WTC11 (cell line): ENCODE measurements at regions not wholly inside any gene's neighbourhood (a gene's known extent, or its start where the extent isn't known, plus 50 kb on each side); places are given as distances from the start of the nearest gene placed in this dataset.

ENCODE experiments used
- GTF2I ChIP-seq: fragments of 250-450 bp; sonication (Bioruptor Pico); conservative IDR thresholded peaks from 2 replicates; pipeline ENCODE4 v1.4.0; 2021; ENCODE audit warnings: mild to moderate bottlenecking
- TF ChIP-seq, protein P1 (sequence below): fragments of 200-600 bp; IDR thresholded peaks from 2 replicates; pipeline ENCODE4 v1.8.0; 2022; ENCODE audit warnings: antibody characterized with exemption

DNA sequence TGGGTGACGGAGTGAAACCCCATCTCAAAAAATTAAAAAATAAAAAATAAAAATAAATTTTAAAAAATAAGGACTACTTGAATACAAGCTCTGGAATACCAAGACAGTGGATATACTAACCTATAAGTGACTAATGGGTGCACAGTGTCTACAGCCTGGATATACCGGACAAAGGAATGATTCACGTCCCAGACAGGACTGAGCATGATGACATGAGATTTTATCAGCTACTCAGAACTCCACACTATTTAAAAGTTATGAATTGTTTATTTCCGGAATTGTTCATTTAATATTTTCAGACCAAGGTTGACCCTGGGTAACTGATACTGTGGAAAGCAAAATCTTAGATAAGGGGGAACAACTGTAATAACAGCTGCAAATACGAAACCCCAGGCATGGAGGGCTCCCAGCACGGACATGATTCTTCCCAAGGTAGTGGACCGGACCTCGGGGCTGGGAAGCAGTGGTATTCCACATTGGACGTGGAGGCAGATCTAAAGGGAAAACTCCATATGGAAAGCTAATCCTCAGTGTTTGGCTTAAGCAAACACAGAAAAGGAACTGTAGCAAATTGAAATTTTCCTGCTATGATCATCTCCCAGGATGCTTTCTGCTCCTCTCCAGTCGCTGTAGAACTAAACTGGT lies 102.6 kb upstream of the TSHZ3 start:
- TF ChIP-seq, protein P1, sequence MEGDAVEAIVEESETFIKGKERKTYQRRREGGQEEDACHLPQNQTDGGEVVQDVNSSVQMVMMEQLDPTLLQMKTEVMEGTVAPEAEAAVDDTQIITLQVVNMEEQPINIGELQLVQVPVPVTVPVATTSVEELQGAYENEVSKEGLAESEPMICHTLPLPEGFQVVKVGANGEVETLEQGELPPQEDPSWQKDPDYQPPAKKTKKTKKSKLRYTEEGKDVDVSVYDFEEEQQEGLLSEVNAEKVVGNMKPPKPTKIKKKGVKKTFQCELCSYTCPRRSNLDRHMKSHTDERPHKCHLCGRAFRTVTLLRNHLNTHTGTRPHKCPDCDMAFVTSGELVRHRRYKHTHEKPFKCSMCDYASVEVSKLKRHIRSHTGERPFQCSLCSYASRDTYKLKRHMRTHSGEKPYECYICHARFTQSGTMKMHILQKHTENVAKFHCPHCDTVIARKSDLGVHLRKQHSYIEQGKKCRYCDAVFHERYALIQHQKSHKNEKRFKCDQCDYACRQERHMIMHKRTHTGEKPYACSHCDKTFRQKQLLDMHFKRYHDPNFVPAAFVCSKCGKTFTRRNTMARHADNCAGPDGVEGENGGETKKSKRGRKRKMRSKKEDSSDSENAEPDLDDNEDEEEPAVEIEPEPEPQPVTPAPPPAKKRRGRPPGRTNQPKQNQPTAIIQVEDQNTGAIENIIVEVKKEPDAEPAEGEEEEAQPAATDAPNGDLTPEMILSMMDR: no peak
- no peak for TF ChIP-seq GTF2I (CRISPR knock-in tag)
